NOMO-1 treated with DMSO at 0.1 percent for 48 hours (cell line): ENCODE measurements at regions not wholly inside any gene's neighbourhood (a gene's known extent, or its start where the extent isn't known, plus 50 kb on each side); places are given as distances from the start of the nearest gene placed in this dataset.
"Not testable (repeated sequence)": the region's sequence is repeated elsewhere in the genome, so short reads cannot be mapped to it uniquely, and the experiment has no call there.

Experiments used
- DNase-seq: peaks from one replicate; lab custom pipeline; 2025; ENCODE audit not compliant: unreplicated experiment; lab: John Stamatoyannopoulos, UW

DNA sequence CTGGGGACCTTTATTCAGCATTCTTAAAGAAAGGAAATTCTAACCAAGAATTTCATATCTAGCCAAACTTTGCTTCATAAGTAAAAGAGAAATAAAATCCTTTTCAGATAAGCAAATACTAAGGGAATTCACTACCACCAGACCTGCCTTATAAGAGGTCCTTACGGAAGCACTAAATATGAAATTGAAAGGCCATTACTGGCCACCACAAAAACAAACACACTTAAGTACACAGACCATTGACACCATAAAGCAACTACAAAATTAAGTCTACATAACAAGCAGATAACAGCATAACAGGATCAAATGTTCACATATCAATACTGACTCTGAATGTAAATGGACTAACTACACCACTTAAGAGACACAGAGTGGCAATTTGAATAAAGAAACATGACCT lies 361.4 kb upstream of the POU5F2 start:
- DNase-seq: no peak

DNA sequence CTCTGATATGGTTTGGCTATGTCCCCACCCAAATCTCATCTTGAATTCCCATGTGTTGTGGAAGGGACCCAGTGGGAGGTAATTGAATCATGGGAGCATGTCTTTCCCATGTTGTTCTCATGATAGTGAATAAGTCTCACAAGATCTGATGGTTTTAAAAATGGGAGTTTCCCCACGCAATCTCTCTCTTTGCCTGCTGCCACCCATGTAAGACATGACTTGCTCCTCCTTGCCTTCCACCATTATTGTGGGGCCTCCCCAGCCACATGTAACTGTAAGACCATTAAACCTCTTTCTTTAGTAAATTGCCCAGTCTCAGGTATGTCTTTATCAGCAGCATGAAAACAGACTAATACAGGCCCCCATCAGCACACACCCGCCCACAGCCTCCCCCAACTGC lies 356.0 kb upstream of the POU5F2 start:
- DNase-seq: not testable (repeated sequence)

- no peak for DNase-seq
Observed at GRCh38 chr5:94094793-94095441, 353.5 kb upstream of the POU5F2 start.

- no peak for DNase-seq
Observed at GRCh38 chr5:94093300-94093699, 351.9 kb upstream of the POU5F2 start.

GRCh38 chr5:94086635-94087034 lies 345.2 kb upstream of the POU5F2 start:
- DNase-seq: not testable (repeated sequence)

GRCh38 chr5:94086194-94086593 lies 344.8 kb upstream of the POU5F2 start:
- no peak for DNase-seq

- DNase-seq: no peak
Observed at GRCh38 chr5:94082405-94082804, 341.0 kb upstream of the POU5F2 start.

DNA sequence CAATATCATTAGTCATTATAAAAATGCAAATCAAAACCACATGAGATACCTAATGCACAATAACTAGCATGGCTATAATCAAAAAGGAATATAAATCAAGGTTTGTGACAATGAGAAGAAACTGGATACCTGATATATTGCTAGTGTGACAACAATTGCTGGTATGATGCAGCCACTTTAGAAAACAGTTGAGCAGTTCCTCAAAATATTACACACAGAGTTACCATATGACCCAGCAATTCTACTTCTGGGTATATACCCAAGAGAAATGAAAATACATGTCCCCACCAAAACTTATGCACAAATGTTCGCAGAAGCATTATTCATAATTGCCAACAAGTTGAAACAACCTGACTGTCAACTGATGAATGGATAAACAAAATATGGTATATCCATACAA lies 339.7 kb upstream of the POU5F2 start:
- no peak for DNase-seq

DNA sequence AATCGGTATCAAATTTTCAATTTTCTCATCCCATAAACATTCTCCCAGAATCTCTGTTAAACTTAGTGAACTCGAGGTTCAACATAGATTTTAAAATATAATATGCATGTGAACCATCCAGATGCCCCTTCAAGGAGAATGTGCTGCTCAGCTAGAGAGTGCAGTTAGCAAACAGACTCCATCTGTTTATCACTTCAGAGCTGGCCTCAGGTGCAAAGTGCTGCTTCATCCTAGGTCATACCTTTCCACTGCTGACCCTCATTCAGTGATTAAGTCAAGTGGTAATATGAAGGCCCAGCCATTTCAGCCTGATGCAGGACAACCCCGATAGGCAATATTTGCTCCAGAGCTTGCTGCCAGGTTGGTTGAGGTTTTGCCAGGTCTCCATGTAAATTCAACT lies 339.0 kb upstream of the POU5F2 start:
- DNase-seq: no peak

GRCh38 chr5:94072116-94072515 lies 330.7 kb upstream of the POU5F2 start:
- DNase-seq: no peak

DNA sequence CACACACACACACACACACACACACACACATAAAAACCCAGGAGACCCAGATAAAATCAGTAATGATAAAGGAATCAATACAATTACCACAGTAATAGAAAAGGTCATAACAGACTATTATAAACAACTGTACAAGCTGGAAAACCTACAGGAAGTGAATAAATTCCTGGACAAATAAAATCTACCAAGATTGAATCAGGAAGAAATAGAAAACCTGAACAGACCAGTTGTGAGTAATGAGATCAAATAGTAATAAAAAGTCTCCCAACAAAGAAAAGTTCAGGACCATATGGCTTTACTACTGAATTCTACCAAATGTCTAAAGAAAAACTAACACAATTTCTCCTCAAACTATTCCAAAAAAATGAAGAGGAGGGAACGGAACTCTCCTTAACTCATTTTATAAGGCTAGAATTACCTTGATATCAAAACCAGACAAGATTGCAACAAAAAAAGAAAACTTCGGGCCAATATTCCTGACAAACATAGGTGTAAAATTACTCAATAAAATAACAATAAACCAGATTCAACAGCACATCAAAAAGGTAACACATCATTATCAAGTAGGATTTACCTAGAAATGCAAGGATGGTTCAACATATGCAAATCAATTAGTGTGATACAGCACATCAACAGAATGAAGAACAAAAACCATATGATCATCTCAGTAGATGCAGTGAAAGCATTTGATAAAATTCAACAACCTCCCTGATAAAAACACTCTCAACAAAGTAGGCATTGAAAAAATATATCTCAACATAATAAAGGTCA lies 325.2 kb upstream of the POU5F2 start:
- DNase-seq: no peak

GRCh38 chr5:94064025-94064424 lies 322.6 kb upstream of the POU5F2 start:
- no peak for DNase-seq

DNA sequence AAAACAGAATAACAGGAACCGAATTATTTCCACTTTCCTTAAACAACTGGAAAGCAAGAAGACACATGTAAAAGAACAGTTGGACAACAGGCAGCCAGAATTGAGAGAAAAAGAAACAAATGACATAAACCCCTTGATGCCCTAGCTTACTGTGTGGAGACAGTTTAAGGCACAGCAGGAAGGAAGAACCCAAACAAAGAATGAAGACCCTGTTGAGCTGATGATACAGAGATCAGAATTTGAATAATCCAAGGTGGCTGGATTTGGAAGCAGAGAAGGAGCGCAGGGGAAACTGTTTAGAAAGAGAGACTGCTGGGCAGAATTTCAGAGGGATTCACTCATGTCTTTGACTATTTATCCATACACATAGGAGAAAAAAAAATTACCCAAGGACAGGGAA lies 316.3 kb upstream of the POU5F2 start:
- no peak for DNase-seq

- no peak for DNase-seq
Observed at GRCh38 chr5:94057217-94057616, 315.8 kb upstream of the POU5F2 start.

DNA sequence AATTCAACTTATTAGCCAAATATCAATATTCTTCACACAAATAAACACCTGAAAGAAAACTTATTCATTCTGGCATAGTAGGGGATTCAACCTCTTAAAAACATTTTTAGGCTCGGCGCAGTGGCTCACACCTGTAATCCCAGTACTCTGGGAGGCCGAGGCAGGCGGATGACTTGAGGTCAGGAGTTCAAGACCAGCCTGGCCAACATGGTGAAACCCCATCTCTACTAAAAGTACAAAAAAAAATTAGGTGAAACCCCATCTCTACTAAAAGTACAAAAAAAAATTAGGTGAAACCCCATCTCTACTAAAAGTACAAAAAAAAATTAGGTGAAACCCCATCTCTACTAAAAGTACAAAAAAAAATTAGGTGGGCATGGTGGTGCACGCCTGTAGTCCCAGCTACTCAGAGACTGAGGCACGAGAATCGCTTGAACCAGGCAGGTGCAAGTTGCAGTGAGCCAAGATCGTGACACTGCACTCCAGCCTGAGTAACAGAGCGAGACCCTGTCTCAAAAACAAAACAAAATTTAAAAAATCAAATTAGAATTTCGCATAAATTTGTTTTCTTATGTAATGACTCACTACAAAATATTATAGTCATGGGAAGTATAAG lies 308.0 kb upstream of the POU5F2 start:
- DNase-seq: not testable (repeated sequence)

DNA sequence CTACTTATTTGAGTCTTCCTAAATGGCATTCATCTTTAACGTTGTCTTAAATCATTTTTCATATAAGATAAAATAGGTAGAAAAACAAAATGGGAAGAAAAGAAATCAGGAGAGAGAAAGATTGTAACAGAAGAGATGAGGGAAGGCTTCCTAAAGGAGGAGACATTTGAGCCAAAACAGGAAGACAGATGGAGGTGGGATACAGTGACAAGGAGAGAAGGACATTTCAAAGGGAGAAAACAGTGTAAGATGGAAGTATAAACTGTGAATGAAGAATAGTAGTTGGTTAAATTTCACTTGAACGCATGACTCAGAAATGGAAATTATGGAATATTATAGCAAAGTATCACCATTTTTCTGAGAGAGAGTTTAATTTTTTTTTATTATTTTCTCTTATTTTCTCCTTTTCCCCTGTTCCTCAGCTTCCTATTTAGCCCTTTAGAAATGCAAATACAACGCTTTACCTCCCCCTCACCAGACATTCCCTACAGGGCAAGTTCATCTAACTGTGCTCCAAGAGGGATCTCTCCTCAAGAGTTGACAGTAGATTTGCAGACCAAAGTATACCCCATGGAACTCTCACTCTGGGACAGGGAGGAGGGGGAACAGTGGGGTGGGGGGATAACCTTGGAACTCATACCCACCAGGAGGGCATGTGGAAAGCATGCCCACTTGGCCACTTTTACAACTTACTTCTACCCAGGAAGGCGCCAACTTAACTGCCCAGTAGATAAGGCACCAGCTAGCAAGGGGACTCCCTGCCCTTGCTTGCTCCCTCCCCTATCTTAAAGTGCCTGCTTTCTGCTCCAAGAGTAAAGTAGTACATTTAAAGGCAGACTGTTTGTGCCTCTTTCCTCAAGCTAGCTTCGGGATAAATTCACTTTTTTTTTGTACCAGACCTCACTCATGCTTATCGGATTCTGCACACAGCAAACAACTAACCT lies 304.7 kb upstream of the POU5F2 start:
- DNase-seq: no peak

GRCh38 chr5:94043311-94043710 lies 301.9 kb upstream of the POU5F2 start:
- DNase-seq: no peak

DNA sequence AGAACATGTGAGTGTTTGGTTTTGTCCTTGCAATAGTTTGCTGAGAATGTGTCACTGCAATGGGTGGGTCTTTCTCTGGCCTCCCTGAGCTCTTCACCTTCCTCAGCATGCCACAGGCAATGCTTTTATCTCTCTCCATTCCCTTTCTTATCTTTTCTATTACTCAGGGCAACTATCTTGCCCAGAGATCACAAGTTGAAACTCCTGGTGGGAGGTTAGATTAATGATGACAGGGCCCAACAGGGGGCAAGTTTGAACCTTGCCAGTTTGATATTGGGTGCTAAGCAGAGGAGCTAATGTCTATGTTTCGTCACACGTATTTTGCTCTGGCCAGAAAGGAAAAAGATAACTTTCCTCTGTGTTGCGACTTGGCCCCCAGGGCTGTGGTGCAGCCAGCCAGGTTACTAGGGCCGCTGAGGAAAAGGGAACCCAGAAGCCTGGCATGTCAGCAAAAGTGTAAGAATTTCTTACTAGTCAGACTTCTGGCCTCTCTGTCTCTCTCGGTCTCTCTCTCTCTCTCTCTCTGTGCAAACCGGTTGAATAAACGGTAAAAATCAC lies 299.3 kb upstream of the POU5F2 start:
- DNase-seq: no peak

DNA sequence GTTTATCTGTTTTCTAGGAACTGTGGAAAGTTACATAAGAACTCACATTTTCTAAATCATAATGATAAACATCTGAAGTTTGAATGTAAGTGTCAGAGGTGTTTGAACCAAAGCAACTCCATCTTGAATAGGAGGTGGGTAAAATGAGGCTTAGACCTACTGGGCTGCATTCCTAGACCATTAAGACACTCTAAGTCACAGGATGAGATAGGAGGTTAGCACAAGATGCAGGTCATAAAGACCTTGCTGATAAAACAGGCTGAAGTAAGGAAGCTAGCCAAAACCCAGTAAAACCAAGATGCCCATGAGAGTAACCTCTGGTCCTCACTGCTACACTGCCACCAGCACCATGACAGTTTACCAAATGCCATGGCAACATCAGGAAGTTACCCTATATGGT lies 297.7 kb upstream of the POU5F2 start:
- no peak for DNase-seq

- no peak for DNase-seq
Observed at GRCh38 chr5:94031631-94032030, 290.2 kb upstream of the POU5F2 start.

GRCh38 chr5:94028001-94028400 lies 286.6 kb upstream of the POU5F2 start:
- DNase-seq: no peak
